WTC11 (cell line): ENCODE measurements at regions not wholly inside any gene's neighbourhood (a gene's known extent, or its start where the extent isn't known, plus 50 kb on each side); places are given as distances from the start of the nearest gene placed in this dataset.

Source experiments
- FOXJ3 ChIP-seq: sonication (generic); formaldehyde crosslinking; IDR thresholded peaks from 2 replicates; pipeline ENCODE4 v1.9.0; 2021; ENCODE audit warnings: missing genetic modification reagents, mild to moderate bottlenecking, borderline replicate concordance
- OVOL2 ChIP-seq: fragments of 250-450 bp; sonication (Bioruptor Pico); IDR thresholded peaks from 2 replicates; pipeline ENCODE4 v1.9.0; 2021; ENCODE audit warnings: mild to moderate bottlenecking, borderline replicate concordance
- TEAD1 ChIP-seq: sonication (generic); formaldehyde crosslinking; IDR thresholded peaks from 2 replicates; pipeline ENCODE4 v1.8.0; 2022; ENCODE audit warnings: mild to moderate bottlenecking, missing genetic modification reagents
- TF ChIP-seq, protein P1 (sequence below): sonication (generic); formaldehyde crosslinking; IDR thresholded peaks from 2 replicates; pipeline ENCODE4 v1.8.0; 2022; ENCODE audit warnings: mild to moderate bottlenecking, missing genetic modification reagents

DNA sequence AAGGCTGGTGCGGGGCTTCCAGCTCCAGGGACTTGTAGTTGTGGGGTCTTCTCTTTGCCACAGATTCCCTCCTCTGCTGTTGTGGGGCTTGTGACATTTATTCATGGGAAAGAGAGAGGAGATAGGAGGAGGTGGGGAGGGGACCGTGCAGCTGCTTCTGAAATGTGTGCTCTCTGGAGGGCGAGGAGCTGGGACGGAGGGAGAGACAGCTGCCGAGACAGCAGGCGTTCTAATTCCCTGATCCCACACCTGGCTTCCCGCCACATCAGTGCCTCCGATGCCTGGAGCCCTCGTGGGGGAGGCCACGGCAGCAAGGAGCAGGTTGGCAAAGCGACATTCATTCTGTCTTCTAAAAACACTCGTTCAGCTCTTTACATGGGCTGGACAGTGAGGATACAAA, 164.4 kb downstream of the USP12 start:
- TF ChIP-seq, protein P1, sequence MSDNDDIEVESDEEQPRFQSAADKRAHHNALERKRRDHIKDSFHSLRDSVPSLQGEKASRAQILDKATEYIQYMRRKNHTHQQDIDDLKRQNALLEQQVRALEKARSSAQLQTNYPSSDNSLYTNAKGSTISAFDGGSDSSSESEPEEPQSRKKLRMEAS (CRISPR knock-in tag): no peak
- TF ChIP-seq FOXJ3 (CRISPR knock-in tag) (no peak), TEAD1 (CRISPR knock-in tag) (no peak), OVOL2 (CRISPR knock-in tag) (no peak)
